Stimulated activated memory B cell treated with anti-CD40 and anti-IgM and Interleukin-4, amounts not matched to agents 10 μg/mL and 1 μg/mL and 100 μg/mL, for 72 hours (primary cell): ENCODE measurements at regions not wholly inside any gene's neighbourhood (a gene's known extent, or its start where the extent isn't known, plus 50 kb on each side); places are given as distances from the start of the nearest gene placed in this dataset.
"Not testable (repeated sequence)": the region's sequence is repeated elsewhere in the genome, so short reads cannot be mapped to it uniquely, and the experiment has no call there.

Experiments used
- ATAC-seq: fragments of 150-1000 bp; cut with Tn5 transposase; 2 replicates; pipeline ENCODE4 v1.10.0; 2021
- H3K27ac Mint-ChIP-seq: one replicate; pipeline ENCODE4 v1.8.0; 2022; ENCODE audit warnings: mild to moderate bottlenecking, mixed read lengths
- H3K27me3 Mint-ChIP-seq: one replicate; pipeline ENCODE4 v1.8.0; 2022; ENCODE audit warnings: mixed read lengths
- H3K36me3 Mint-ChIP-seq: one replicate; pipeline ENCODE4 v1.8.0; 2022; ENCODE audit warnings: mixed read lengths
- H3K4me1 Mint-ChIP-seq: one replicate; pipeline ENCODE4 v1.8.0; 2022; ENCODE audit warnings: mixed read lengths
- H3K4me3 Mint-ChIP-seq: one replicate; pipeline ENCODE4 v1.8.0; 2022; ENCODE audit warnings: mild to moderate bottlenecking, moderate library complexity, mixed read lengths
- H3K9me3 Mint-ChIP-seq: one replicate; pipeline ENCODE4 v1.8.0; 2022; ENCODE audit warnings: mixed read lengths

DNA sequence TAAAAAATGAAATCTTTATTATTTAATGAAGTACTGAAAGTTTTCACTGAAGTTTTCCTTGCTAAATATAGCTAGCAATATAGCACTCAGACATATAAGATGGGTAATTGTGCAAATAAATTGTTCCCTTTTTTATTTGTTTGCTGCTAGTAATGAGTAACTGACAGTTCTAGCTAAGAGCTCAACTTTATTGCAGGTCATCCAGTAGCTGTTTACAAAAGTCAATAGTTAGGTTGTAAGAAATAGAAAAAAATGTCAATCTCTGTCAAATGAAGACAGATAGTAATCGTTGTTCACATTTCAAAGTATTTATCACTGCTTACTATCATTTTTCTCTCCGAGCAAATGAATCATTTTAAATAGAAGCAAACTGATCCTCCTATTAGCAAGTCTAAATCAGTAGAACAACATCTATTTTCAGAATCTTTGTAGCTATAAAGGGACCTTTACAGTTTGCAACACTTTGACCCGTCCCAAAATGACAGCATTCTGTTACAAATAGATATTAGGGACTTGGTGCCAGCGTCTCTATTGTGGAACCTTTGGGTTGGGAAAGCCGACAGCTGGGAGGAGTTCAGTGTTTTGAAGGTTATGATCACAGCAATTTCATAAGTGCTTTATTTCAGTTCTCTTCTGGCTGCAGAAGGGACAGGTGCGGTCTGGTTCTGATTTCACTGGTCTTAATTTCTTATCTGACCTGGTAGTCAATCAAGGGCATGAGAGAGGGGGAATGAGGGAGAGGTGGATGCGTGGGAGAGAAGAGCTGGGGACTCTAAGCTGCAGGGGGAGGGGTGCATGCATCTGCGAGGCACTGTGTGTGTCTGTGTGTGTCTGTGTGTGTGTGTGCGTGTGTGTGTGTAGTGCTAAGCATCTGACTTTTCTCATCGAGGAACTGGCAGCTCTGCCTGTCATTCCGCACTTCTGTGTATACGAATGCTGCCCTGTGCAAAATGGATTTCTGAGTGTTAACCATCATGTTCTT lies 227.9 kb upstream of the PITX2 start:
- Mint-ChIP-seq H3K36me3 (no peaks in the 10 kb centered on the region), H3K9me3 (peaks cover 3% of the 10 kb centered on the region), H3K4me3 (no peak overlapping the region), H3K27me3 (no peaks in the 10 kb centered on the region), H3K4me1 (no peaks in the 10 kb centered on the region), H3K27ac (no peak overlapping the region)
- no peak for ATAC-seq

DNA sequence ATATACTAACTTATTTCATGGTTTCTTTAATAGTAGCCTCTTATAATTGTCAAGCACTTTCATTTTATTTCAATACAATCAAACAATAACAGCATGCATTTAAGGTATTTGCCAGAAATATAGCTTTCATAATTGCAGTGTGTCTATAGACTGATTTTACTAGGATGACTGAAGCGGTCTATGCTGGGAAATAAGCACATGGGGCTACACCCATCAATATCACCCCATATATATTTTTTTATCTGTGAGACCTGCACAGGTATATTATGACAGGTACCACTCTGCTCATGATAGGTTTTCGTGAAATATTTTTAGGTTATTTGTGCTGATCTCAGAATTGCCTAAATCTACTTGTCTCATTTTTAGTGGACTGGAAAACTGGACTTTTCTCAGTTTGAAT lies 229.1 kb upstream of the PITX2 start:
- ATAC-seq = no peak
- peaks cover 3% of the 10 kb centered on the region for H3K9me3 Mint-ChIP-seq
- no peak overlapping the region for H3K27ac Mint-ChIP-seq
- H3K4me3 Mint-ChIP-seq = no peak overlapping the region
- H3K27me3 Mint-ChIP-seq = no peaks in the 10 kb centered on the region
- no peaks in the 10 kb centered on the region for H3K4me1 Mint-ChIP-seq
- H3K36me3 Mint-ChIP-seq = no peaks in the 10 kb centered on the region

DNA sequence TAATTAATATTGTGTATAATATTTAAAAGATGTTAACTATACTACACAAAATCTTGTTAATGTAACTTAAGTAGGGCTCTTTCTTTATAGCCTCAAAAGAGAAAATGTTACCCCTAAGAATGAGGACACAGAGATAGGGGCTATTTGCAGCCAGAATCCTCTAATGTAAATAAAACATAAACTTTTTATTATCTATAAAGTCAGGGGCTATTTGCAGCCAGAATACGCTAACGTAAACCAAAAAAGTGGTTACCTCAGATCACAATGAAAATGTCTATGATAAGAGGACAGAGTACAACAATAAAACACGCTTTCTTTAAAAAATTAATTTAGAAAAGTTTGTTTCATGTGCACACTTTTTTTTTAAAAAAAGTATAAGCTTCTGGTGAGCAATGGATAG lies 229.9 kb upstream of the PITX2 start:
- H3K9me3 Mint-ChIP-seq = peaks cover 3% of the 10 kb centered on the region
- ATAC-seq = no peak
- H3K36me3 Mint-ChIP-seq = no peaks in the 10 kb centered on the region
- H3K4me3 Mint-ChIP-seq = no peak overlapping the region
- H3K27ac Mint-ChIP-seq = no peak overlapping the region
- no peaks in the 10 kb centered on the region for H3K27me3 Mint-ChIP-seq
- H3K4me1 Mint-ChIP-seq = no peaks in the 10 kb centered on the region

DNA sequence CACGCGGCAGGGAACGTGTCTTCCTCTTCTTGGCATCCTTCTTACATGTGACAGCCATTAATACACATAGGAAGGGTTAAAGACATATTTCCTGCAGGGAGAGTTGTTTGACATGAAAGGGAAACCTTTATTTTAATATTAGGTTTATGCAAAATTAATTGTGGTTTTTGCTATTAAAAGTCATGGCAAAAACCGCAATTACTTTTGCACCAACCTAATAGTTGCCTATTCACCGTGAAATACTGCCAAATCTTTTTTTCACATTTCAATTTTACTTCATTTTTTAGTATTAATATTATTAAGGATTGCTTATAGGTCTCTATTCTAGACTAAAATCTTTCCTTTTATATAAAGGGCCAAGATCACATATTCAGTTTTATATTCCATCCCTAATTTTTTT lies 230.4 kb upstream of the PITX2 start:
- H3K4me1 Mint-ChIP-seq = no peaks in the 10 kb centered on the region
- no peaks in the 10 kb centered on the region for H3K27me3 Mint-ChIP-seq
- no peak overlapping the region for H3K27ac Mint-ChIP-seq
- peaks cover 3% of the 10 kb centered on the region for H3K9me3 Mint-ChIP-seq
- no peak overlapping the region for H3K4me3 Mint-ChIP-seq
- H3K36me3 Mint-ChIP-seq = no peaks in the 10 kb centered on the region
- no peak for ATAC-seq

DNA sequence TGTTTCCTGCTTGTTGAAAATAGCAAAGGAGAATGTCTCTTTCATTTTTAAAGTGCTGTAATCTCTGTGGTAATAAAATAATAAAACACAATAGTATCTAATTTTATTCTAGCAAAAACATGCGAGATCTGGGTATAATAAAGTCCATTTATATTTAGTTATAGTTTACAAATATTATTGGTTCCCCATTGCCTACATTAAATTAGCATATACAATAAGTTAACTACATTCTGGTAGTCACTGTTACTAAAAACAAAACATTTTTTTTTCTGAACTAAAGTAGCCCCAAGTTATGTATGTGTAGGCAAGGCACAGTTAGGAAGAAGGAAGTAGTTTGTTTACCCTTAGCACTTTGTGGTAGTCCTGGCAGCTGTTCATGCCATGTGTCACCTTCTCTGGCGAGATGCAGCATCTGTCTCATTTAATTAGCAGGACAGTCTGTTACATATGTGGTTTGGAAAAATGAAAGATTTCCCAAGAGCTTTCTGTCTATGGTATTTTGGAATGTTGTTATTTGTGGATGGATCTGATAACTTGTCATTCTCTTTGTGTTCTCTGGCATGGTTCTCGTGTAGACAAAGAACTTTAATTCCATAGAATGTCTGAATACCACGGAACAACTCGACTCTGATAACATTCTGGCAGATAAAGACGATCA lies 231.3 kb upstream of the PITX2 start:
- Mint-ChIP-seq H3K9me3 (peaks cover 3% of the 10 kb centered on the region), H3K27ac (no peak overlapping the region), H3K4me3 (no peak overlapping the region), H3K36me3 (no peaks in the 10 kb centered on the region), H3K4me1 (no peaks in the 10 kb centered on the region), H3K27me3 (peaks cover 9% of the 10 kb centered on the region)
- no peak for ATAC-seq

DNA sequence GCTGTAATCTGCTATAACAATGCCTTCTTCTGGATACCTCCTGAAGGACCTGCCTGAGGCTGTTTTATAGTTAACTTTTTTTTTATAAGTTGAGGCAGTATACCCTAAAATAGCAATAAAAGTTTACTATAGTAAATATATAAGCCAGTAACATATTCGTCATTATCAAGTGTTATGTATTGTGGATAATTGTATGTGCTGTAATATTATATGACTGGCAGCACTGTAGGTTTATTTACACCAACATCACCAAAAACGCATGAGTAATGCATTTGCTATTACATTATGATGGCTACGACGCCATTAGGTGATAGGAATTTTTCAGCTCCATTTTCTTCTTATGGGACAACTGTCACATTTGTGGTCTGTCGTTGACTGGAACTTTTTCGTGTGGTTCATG lies 237.2 kb upstream of the PITX2 start:
- no peak overlapping the region for H3K4me3 Mint-ChIP-seq
- H3K4me1 Mint-ChIP-seq = no peaks in the 10 kb centered on the region
- H3K9me3 Mint-ChIP-seq = no peaks in the 10 kb centered on the region
- H3K27ac Mint-ChIP-seq = no peak overlapping the region
- H3K27me3 Mint-ChIP-seq = peaks cover 10% of the 10 kb centered on the region
- no peaks in the 10 kb centered on the region for H3K36me3 Mint-ChIP-seq
- ATAC-seq = no peak

DNA sequence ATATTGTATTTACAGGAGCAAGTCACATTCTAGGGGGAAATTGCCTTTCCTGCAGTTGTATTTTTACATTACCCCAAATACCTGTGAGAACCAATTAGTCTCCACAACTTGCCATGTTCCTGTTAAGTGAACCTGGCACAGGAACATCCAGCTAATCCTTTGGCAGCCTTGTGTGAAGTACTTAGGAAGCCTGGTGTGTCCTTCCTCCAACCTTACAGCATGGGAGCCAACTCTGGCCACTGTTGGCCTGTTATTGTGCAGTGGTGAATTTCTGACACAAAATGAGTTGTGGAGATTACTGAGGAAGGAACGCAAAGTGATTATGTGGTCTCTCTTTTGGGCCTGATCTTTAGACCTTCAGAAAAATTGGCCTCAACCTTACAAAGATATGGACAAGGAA lies 238.0 kb upstream of the PITX2 start:
- no peak overlapping the region for H3K4me3 Mint-ChIP-seq
- no peaks in the 10 kb centered on the region for H3K36me3 Mint-ChIP-seq
- no peak for ATAC-seq
- peaks cover 10% of the 10 kb centered on the region for H3K27me3 Mint-ChIP-seq
- no peak overlapping the region for H3K27ac Mint-ChIP-seq
- no peaks in the 10 kb centered on the region for H3K4me1 Mint-ChIP-seq
- H3K9me3 Mint-ChIP-seq = no peaks in the 10 kb centered on the region

DNA sequence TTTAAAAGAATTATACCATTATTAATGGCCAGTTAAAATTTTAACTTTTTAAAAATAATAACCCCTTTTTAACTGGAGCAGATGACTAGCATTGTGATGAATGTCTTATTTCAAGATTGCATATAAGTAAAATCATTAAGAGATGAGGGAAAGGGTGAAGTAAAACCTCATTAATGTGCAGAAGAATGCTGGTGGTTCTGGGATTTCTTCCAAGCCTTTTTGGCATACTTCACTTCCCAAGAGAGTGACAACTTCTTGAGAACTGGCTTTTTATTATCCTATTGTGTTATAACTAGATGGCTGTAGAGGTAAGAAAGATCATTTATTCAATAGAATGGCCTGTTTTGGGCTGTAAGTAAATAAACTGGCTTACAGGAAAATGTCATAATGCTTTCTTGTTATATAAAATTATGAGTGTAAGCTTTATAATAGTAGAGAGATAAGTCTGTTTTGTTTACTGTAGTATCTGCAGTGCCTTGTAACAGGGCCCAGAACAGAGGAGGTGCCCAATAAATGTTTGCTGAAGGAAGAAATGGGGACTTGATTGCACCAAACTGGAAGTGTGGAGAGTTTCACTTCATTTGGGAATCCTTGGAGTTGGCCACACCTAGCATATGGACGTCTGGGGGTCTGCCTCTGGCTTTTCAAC lies 242.9 kb upstream of the PITX2 start:
- Mint-ChIP-seq H3K4me1 (peaks cover 19% of the 10 kb centered on the region), H3K27me3 (no peaks in the 10 kb centered on the region), H3K36me3 (no peaks in the 10 kb centered on the region), H3K9me3 (no peaks in the 10 kb centered on the region), H3K27ac (no peak overlapping the region), H3K4me3 (no peak overlapping the region)
- no peak for ATAC-seq

DNA sequence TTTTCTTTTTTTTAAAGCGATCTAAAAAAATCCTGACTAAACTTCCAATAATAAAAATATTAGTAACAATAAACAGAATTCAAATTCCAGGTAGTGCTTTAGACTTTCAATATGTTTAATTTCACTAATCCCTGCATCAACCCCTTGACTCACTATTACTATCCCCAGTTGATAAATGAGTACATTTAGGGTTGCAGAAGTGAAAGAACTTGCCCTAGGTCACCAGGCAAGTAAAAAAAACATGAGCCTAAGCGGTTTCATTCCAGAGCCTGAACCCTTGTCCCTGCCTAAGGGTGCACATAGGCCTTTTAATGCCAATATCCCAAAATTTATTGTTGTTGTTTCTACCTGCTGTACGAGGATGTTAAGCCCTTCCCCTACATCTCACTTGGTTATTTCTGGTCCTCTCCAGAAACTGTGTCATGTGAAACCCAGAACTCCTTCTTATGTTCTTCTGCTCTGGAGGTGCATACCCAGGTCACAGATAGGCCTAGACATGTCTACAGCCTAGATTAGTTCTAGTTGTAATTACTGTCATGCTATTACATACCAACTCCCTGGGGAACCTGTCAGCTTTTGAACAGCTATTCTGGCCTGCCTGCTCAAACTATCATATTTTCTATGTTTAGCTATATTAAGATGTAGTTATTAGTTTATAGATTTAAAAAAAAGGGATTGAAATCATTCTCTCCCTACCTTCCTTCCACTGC lies 244.5 kb upstream of the PITX2 start:
- peaks cover 19% of the 10 kb centered on the region for H3K4me1 Mint-ChIP-seq
- H3K27me3 Mint-ChIP-seq = no peaks in the 10 kb centered on the region
- ATAC-seq = peak; percentile 69
- no peaks in the 10 kb centered on the region for H3K36me3 Mint-ChIP-seq
- H3K4me3 Mint-ChIP-seq = no peak overlapping the region
- H3K27ac Mint-ChIP-seq = no peak overlapping the region
- H3K9me3 Mint-ChIP-seq = no peaks in the 10 kb centered on the region

DNA sequence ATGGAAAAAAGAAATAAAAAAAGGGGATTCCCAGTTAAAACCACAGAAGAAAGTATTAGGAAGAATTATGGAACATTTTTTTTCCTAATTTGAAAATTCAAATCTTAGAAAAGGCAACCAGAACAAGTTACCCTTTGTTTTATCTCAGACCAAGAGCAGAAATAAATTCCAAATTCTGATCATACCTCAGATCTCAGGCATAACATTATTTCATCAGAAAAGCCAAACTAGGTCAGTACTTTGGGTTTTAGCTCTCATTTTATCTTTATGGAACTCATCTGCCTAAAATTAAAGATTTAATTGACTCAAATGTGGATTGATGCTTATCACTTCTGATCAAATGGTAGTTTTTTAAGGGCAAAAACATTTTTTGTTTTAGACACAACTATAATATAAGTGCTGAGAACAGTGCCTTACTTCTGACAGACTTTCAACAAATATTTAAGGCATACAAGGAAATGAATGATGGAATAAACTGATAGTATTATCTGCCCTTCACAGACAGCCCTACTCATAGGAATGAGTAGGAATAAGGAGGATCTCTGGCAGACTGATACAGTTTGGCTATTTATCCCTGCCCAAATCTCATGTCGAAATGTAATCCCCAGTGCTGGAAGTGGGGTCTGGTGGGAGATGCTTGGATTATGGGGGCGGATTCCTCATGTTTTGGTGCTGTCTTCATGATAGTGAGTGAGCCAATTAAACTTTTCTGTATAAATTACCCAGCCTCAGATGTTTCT lies 245.3 kb upstream of the PITX2 start:
- no peaks in the 10 kb centered on the region for H3K27me3 Mint-ChIP-seq
- peaks cover 19% of the 10 kb centered on the region for H3K4me1 Mint-ChIP-seq
- H3K9me3 Mint-ChIP-seq = no peaks in the 10 kb centered on the region
- ATAC-seq = no peak
- H3K4me3 Mint-ChIP-seq = no peak overlapping the region
- no peak overlapping the region for H3K27ac Mint-ChIP-seq
- no peaks in the 10 kb centered on the region for H3K36me3 Mint-ChIP-seq

DNA sequence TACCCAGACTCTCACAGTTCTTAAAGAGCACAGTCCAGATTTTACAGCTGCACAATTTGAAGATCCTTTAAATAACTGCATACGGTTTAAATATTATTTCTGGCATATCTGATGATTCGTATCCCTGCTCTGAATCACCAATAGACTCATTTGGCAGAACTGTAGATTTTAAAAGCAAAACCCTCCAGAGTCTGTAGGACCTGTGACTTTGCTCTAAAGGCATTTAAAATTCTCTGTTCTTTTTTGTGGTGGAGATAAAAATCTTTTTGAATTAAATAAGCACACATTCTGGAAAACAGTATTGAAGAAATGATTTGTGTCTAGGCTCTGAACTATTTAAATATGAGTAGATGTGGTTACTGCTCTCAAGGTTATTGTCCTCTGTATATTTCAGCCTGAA lies 246.2 kb upstream of the PITX2 start:
- Mint-ChIP-seq H3K4me3 (no peak overlapping the region), H3K27ac (no peak overlapping the region), H3K4me1 (peaks cover 19% of the 10 kb centered on the region), H3K9me3 (no peaks in the 10 kb centered on the region), H3K36me3 (no peaks in the 10 kb centered on the region), H3K27me3 (no peaks in the 10 kb centered on the region)
- ATAC-seq = no peak

DNA sequence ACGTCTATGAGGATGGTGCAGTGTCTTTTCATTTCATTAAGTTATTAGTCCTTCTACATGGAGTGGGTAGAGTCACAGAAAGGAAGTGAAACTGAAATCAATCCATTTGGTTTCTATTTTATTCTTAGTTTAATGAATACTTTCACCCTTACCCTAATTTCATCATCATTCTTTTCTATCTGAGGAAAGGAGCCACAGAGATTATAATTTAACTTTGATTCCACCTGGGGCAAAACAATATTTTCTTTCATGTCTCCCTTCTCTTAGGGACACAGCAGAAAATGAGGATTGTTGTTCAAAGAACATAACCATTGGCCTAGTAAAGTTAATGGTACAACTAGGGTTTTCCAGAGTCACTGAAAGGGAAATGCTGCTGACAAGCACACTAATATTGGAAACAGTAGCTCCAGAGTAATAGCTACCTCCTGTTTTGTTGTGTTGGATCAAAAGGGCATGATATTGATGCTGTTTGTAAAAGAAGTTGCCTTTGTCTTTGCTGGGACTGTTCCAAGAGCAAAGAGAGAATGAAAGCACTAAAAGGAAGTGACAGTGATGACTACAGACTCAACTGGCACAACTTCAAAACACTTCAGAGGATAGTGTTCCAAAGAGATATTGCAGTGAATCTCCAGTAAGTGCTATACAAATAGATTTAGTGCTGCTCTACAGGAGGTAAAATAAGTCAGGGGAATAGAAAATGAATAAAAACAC lies 247.1 kb upstream of the PITX2 start:
- peak; percentile 79 for ATAC-seq
- Mint-ChIP-seq H3K4me3 (no peak overlapping the region), H3K27ac (no peak overlapping the region), H3K9me3 (no peaks in the 10 kb centered on the region), H3K4me1 (peaks cover 19% of the 10 kb centered on the region), H3K36me3 (no peaks in the 10 kb centered on the region), H3K27me3 (no peaks in the 10 kb centered on the region)

DNA sequence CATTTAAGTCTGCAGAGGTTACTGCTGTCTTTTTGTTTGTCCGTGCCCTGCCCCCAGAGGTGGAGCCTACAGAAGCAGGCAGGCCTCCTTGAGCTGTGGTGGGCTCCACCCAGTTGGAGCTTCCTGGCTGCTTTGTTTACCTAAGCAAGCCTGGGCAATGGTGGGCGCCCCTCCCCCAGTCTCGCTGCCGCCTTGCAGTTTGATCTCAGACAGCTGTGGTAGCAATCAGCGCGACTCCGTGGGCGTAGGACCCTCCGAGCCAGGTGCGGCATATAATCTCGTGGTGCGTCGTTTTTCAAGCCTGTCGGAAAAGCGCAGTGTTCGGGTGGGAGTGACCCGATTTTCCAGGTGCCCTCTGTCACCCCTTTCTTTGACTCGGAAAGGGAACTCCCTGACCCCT lies 253.3 kb upstream of the PITX2 start:
- not testable (repeated sequence) for H3K36me3 Mint-ChIP-seq, H3K27ac Mint-ChIP-seq, H3K4me1 Mint-ChIP-seq, H3K27me3 Mint-ChIP-seq, H3K9me3 Mint-ChIP-seq, ATAC-seq, H3K4me3 Mint-ChIP-seq

DNA sequence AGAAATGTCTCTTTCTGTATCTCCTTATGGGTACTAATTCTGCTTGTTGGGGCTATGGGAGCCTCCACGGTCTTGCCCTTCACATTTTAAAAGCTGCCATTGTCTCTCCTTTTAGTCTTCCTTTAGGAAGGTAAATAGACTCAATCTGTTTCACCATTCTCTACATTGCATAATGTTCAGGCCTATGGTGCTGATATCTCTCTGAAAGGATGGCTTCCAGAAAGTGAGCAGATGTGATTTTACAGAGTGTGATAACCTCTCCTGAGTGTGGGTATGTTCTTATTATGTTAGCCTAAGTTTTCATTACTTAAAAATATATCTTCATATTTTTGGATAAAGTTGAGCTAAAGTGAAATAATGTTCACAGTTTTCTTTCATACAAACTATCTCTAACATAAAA lies 254.0 kb upstream of the PITX2 start:
- no peaks in the 10 kb centered on the region for H3K9me3 Mint-ChIP-seq
- H3K36me3 Mint-ChIP-seq = no peaks in the 10 kb centered on the region
- H3K4me1 Mint-ChIP-seq = no peaks in the 10 kb centered on the region
- no peaks in the 10 kb centered on the region for H3K27me3 Mint-ChIP-seq
- no peak overlapping the region for H3K27ac Mint-ChIP-seq
- ATAC-seq = no peak
- H3K4me3 Mint-ChIP-seq = no peak overlapping the region
